GM13976 (cell line): ENCODE measurements at regions not wholly inside any gene's neighbourhood (a gene's known extent, or its start where the extent isn't known, plus 50 kb on each side); places are given as distances from the start of the nearest gene placed in this dataset.

Source experiments
- DNase-seq: peaks from one replicate; pipeline ENCODE4 v3.0.0; 2012; ENCODE audit warnings: low spot score
- in situ Hi-C: fragments of 300-500 bp; cut with MboI; formaldehyde crosslinking; loops from one replicate; pipeline ENCODE4 v1.12.0; 2022; ENCODE audit warnings: low sequenced_read_pairs, mixed read lengths, inconsistent platforms; ENCODE audit not compliant: unreplicated experiment
- TF ChIP-seq, protein P1 (sequence below): IDR thresholded peaks from 2 replicates; pipeline ENCODE4 v1.5.1; 2012; ENCODE audit warnings: borderline replicate concordance, mild to moderate bottlenecking; ENCODE audit not compliant: insufficient read depth; ENCODE audit errors: extremely low read depth, missing control alignments, control extremely low read depth

DNA sequence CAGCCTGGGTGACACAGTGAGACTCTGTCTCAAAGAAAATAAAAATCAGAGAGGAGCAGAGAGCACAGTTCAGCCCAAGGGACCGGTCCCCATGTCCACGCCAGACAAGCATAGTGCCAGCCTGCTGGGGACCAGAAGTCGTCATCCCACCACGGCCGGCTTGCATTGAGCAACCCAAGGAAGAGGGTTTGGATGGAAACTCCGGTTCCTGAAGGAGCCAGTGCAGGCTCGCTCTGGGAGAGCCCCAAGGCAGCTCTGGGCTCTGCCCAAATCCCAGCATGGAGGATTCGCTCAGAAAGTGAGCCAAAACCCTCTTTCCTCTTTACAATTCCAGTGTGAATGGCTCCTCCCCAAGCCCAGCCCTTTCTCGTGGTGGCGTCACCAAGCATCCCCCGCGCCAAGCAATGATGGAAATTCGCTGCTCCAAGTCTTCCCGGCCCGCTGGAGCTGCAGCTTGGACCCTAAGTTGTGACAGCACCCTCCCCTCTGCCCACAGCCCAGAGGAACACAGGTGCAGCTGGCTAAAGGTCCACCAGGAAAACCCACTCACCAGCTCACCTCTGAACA is 64.1 kb upstream of the SLC25A33 start:
- TF ChIP-seq, protein P1, sequence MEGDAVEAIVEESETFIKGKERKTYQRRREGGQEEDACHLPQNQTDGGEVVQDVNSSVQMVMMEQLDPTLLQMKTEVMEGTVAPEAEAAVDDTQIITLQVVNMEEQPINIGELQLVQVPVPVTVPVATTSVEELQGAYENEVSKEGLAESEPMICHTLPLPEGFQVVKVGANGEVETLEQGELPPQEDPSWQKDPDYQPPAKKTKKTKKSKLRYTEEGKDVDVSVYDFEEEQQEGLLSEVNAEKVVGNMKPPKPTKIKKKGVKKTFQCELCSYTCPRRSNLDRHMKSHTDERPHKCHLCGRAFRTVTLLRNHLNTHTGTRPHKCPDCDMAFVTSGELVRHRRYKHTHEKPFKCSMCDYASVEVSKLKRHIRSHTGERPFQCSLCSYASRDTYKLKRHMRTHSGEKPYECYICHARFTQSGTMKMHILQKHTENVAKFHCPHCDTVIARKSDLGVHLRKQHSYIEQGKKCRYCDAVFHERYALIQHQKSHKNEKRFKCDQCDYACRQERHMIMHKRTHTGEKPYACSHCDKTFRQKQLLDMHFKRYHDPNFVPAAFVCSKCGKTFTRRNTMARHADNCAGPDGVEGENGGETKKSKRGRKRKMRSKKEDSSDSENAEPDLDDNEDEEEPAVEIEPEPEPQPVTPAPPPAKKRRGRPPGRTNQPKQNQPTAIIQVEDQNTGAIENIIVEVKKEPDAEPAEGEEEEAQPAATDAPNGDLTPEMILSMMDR = no peak
- no peak for DNase-seq
- in situ Hi-C loops = no loop called here

DNA sequence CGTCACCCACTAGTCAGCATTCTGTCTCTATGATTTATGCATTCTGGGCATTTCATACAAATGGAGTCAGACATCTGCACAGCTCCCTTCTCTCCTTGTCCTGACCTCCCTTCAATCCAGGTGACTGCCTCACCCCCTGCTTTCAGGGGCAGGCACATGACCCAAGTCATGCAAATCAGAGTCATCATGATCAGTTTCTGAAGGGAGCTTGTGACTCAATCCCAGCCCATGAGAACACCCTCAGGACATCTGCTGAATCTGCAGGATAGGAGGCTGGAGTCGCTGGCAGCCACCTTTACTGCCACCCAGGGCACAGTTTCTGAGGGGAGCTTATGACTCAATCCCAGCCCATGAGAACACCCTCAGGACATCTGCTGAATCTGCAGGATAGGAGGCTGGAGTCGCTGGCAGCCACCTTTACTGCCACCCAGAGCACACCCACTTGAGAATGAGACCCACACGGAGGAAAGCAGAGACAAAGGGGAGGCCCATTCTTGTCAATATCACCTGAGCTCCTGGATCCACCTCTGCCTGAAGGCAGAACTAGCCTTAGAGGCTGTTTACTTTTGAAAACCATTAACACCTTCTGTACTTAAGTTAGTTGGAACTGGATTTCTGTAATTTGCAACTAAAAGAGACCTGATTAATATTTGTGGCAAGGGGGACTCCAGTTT is 62.3 kb upstream of the SLC25A33 start:
- DNase-seq = no peak
- TF ChIP-seq, protein P1 = no peak
- in situ Hi-C loops = no loop called here

DNA sequence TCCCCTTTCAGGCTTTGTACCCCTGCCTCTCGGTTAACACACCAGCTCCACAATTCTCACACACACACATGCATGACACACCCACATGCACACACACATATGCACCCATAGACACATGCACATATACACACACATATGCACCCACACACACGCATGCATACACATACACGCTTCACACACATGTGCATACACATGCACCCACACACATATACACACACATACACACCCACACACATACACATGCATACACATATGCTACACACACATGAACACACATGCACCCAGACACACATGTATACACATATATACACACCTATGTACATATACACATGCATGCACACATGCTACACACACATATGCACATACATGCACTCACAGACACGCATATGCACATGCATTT is 61.7 kb upstream of the SLC25A33 start:
- in situ Hi-C loops = no loop called here
- DNase-seq = no peak
- TF ChIP-seq, protein P1 = no peak

DNA sequence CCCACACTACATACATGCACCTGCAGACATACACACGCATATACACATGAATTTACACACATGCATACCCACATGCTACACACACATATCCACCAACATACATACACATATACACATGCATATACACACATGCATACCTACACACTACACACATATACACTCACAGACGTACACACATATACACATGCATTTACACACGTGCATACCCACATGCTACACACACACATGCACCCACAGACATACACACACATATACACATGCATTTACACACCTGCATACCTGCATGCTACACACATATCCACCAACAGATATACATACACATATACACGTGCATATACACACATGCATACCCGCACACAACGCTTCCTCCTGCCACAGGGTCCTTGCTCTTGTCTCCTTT is 61.2 kb upstream of the SLC25A33 start:
- in situ Hi-C loops = no loop called here
- TF ChIP-seq, protein P1 = no peak
- DNase-seq = no peak

DNA sequence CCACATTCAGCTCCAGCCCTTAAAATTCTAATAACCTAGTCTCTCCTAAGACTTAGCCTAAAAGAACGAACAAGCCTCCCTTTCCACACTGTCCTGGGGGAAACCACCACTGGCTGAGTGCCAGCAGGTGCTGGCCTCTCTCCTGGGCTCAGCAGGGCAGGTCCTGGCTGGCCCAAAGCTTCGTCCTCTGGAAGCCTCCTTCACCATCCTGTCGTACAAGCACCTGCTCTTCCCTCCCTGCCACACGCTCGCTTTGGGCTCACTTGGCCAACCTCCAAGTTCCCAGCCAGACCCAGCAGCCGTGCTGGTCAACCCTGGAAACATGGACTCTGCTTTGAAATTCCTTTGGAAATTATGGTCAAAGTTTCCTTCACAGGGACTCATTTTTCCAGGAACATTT is 58.2 kb upstream of the SLC25A33 start:
- DNase-seq = no peak
- TF ChIP-seq, protein P1 = no peak
- in situ Hi-C loops = loop anchor here (10.0 kb wide), 1 partner anchor 196 kb away; no protein-coding TSS in a partner anchor

DNA sequence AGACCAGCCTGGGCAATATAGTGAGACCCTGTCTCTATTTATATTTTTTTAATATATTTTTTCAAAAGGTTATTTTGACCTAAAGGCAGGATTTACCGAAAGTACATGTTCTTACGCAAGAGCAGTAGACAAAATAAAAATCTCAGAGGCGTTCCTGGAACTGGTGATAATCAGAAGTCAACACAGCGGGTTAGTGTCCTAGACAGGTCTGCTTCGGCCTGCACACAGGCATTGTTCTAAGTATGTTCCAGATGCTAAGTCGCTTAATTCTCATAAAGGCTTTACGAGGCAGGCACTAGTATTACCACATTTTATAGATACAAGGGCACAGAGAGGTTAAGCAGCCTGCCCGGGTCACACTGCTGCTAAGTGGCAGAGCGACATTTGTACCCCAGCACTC is 56.9 kb upstream of the SLC25A33 start:
- no peak for DNase-seq
- in situ Hi-C loops = loop anchor here (10.0 kb wide), 1 partner anchor 198 kb away; no protein-coding TSS in a partner anchor
- TF ChIP-seq, protein P1 = no peak
